ENCODE measurements at regions not wholly inside any gene's neighbourhood (a gene's known extent, or its start where the extent isn't known, plus 50 kb on each side); places are given as distances from the start of the nearest gene placed in this dataset.
A peak's percentile ranks its signal among the peaks of the same experiment; 100 is the strongest.

DNA sequence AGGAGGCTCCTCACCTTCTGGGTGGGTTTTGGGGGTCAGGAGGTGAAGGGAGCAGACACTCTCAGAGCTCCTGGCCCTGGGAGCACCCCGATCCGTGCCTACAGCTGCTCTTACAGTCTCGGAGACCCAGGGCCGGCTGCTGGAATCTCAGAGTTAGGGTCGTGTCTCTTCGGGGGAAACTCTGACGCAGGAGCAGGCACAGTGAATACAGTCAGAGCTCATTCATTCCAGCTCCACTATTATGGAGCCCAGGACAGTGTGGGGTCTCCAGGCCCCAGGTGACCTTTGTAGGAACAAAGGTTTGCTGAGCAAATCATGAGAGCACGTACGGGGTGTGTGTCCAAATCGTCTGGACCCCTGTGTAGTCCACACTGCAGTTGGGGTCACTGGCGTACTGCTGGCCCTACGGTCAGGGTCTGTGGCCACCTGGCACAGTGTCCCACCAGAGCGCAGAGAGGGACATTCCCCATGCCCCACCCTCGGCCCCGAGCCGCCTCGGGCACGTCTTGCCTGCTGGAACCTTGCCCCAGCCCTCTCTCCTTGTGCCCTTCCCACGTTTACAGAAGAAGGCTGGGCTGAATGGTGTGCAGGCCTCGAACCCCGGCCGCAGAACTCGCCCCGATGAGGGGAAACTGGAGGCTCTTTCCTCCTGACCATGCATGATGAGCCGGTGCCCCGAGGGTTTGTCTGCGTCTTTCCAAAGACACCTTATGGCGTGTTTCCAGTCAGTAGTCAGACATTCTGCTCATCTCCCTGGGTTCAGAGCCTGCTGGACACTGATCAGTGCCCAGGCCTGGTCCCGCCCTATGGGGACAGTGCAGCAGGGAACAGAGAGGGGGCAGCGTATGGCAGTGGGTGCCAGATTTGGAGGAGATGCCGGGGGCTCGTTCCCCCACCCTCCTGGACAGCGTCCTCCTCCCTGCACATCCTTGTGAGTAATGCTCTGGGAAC is 1166.6 kb downstream of the BRD1 start:
- Histone ChIP-seq H3K36me3 (no peaks in the 10 kb centered on the region), H3K4me3 (no peak overlapping the region), H3K4me1 (no peaks in the 10 kb centered on the region), H3K27ac (no peak overlapping the region), H3K9me3 (peaks cover 0 to 19% of the 10 kb centered on the region in 2 donors), H3K27me3 (no peaks in the 10 kb centered on the region)
- no peak for ATAC-seq
- TF ChIP-seq, protein P1, sequence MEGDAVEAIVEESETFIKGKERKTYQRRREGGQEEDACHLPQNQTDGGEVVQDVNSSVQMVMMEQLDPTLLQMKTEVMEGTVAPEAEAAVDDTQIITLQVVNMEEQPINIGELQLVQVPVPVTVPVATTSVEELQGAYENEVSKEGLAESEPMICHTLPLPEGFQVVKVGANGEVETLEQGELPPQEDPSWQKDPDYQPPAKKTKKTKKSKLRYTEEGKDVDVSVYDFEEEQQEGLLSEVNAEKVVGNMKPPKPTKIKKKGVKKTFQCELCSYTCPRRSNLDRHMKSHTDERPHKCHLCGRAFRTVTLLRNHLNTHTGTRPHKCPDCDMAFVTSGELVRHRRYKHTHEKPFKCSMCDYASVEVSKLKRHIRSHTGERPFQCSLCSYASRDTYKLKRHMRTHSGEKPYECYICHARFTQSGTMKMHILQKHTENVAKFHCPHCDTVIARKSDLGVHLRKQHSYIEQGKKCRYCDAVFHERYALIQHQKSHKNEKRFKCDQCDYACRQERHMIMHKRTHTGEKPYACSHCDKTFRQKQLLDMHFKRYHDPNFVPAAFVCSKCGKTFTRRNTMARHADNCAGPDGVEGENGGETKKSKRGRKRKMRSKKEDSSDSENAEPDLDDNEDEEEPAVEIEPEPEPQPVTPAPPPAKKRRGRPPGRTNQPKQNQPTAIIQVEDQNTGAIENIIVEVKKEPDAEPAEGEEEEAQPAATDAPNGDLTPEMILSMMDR (IDR thresholded peaks at IDR 0.05) = no peak
- DNase-seq = peak in 1 of 4 donors; percentile 71
- intact Hi-C loops (cut with DNase I) = no loop called here

DNA sequence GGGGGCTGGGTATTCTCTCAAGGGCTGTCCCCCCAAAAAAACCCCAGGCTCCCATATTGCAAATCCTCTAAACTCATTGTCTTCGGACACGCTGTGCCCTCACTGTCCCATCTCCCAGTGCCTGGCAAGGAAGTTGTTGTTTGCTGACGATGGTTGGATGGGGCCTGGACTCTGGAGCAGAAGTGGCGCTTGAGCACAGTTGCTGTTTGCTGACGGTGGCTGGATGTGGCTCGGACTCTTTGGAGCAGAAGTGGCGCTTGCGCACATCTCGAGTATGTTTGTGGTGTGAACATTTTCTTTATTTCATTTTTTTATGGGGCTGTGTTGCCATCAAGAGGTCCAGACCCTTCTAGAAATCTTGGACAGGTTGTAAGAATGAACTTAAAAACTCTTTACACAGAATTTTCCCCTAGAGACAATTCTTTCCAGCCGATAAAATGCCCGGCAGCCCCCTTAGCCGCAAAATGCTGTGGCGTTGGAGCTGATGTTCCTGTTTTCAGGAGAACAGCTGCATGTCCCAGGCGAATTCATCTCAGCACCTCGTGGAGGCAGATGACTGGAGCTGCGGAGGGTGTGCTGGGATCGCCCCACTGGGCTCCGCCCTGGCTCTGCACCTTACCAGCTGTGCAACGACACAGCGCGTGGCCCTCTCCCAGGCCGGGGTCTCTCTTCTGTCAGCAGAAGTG is 1167.4 kb downstream of the BRD1 start:
- Histone ChIP-seq H3K4me3 (no peak overlapping the region), H3K27me3 (no peaks in the 10 kb centered on the region), H3K9me3 (peaks cover 0 to 19% of the 10 kb centered on the region in 2 donors), H3K36me3 (no peaks in the 10 kb centered on the region), H3K4me1 (no peaks in the 10 kb centered on the region), H3K27ac (no peak overlapping the region)
- intact Hi-C loops (cut with DNase I) = no loop called here
- DNase-seq (peak in 1 of 4 donors; percentile 63), ATAC-seq (peak; percentile 72)
- TF ChIP-seq, protein P1 (IDR thresholded peaks at IDR 0.05) = no peak

DNA sequence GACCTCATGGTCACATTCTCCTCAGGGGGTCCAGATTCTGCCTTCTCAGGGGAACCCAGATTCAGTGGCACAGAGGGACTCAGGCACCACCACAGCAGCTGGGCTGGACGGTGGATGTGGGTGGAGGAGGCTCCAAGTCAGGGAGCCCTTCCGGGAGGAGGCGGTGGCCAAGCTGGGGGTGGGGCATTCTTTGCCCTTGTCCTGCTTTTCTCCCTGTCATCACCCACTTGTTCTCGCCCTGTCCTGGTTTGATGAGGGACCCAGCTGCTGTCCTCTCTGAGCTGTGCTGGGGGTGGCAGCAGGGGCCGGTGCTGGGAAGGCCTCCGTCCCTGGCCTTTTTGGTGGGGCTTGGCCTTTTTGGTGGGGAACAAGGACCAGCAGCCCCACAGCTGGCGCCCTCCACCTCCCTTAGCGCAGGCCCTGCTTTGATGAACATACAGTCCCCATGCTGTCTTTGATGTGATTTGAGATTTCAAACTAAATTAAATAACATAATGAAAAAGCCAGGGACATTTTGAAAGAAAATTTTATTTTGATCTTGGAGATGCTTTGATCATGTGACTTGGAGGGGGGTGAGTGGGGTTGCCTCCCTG is 1168.2 kb downstream of the BRD1 start:
- Histone ChIP-seq H3K4me3 (no peak overlapping the region), H3K4me1 (no peaks in the 10 kb centered on the region), H3K27me3 (no peaks in the 10 kb centered on the region), H3K9me3 (peaks cover 0 to 19% of the 10 kb centered on the region in 2 donors), H3K36me3 (no peaks in the 10 kb centered on the region), H3K27ac (no peak overlapping the region)
- ATAC-seq (no peak), DNase-seq (peak in 1 of 4 donors; percentile 38)
- TF ChIP-seq, protein P1 (IDR thresholded peaks at IDR 0.05) = no peak
- intact Hi-C loops (cut with DNase I) = no loop called here

DNA sequence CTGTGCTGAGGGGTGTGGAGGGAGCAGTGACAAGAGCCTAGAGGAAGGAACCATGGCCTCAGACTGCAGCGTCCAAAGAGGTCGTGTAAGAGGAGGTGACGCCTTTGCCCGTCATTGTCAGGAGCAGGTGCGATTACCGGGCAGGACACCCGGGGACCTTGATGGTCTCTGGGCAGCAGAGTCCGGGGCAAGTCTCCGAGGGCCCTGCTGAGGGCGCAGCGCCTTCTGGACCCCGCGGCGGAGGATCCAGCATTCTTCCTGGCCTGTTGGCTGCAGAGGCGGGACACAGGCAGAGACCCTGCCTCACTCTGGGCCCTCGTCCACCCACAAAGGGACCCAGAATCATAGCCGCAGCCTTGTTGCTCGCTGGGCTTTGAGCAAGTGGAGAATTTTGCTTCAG is 1168.8 kb downstream of the BRD1 start:
- DNase-seq (peak in 1 of 4 donors; percentile 66), ATAC-seq (no peak)
- intact Hi-C loops (cut with DNase I) = no loop called here
- H3K4me1 ChIP-seq = no peaks in the 10 kb centered on the region
- no peak overlapping the region for H3K27ac ChIP-seq
- no peaks in the 10 kb centered on the region for H3K27me3 ChIP-seq
- H3K36me3 ChIP-seq = no peaks in the 10 kb centered on the region
- peaks cover 0 to 13% of the 10 kb centered on the region in 2 donors for H3K9me3 ChIP-seq
- H3K4me3 ChIP-seq = no peak overlapping the region
- TF ChIP-seq, protein P1 (IDR thresholded peaks at IDR 0.05) = no peak

DNA sequence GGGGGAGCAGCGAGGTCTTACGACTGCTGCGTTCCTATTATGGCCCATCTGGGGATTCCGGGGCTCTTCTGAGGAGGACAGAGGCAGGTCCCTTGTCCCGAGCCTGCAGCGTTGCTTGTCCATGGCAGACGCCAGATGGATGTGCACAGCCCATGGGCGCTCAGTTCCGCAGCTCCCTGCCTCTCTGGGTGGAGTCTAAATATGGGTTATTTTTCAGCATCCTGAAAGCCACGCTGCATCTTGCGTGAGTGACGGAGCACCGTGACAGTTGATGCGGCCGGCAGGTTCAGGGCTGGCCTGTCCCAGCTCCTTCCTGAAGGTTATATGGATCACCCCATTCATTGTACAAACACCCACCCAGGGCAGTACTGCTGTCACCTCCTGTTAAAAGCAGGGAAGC is 1169.4 kb downstream of the BRD1 start:
- no peak overlapping the region for H3K4me3 ChIP-seq
- peaks cover 0 to 6% of the 10 kb centered on the region in 2 donors for H3K9me3 ChIP-seq
- no peaks in the 10 kb centered on the region for H3K36me3 ChIP-seq
- no peaks in the 10 kb centered on the region for H3K4me1 ChIP-seq
- no peak for ATAC-seq
- intact Hi-C loops (cut with DNase I) = no loop called here
- H3K27ac ChIP-seq = no peak overlapping the region
- TF ChIP-seq, protein P1 (IDR thresholded peaks at IDR 0.05) = no peak
- DNase-seq = peak in 1 of 4 donors; percentile 63
- H3K27me3 ChIP-seq = no peaks in the 10 kb centered on the region

Data from left lung (tissue), 4 donors.